ENCODE measurements at regions not wholly inside any gene's neighbourhood (a gene's known extent, or its start where the extent isn't known, plus 50 kb on each side); places are given as distances from the start of the nearest gene placed in this dataset.

- Histone ChIP-seq H3K9ac (replicated peaks in 1 of 4; ENCODE audit: extremely low read depth in 1 of 4, low read depth in 3 of 4, low read length in 3 of 4) (no peak overlapping the region), H4K8ac (ENCODE audit: extremely low read depth, insufficient read depth, low read length) (no peak overlapping the region), H4K91ac (replicated peaks; ENCODE audit: insufficient read length, low read length) (no peak overlapping the region), H3K79me2 (ENCODE audit: control insufficient read depth in 1 of 2, insufficient read depth in 2 of 2, low read length in 2 of 2) (no peaks in the 10 kb centered on the region), H4K20me1 (replicated peaks in 1 of 2; ENCODE audit: control insufficient read depth in 1 of 2, insufficient read depth in 2 of 2, low read length in 2 of 2) (no peaks in the 10 kb centered on the region), H2BK120ac (replicated peaks; ENCODE audit: low read depth, low read length) (no peak overlapping the region), H3K23me2 (ENCODE audit: low read depth, low read length) (0 out of 2 replicates have a peak, but pooled peaks cover 2% of the 10 kb centered on the region), H2AK5ac (ENCODE audit: low read depth, low read length) (no peak overlapping the region; the same call in 1 of the 2 replicates), H3K56ac (replicated peaks; ENCODE audit: insufficient read length, low read depth, low read length) (no peak overlapping the region), H3K79me1 (ENCODE audit: low read depth, low read length) (no peaks in the 10 kb centered on the region), H3K36me3 (ENCODE audit: control insufficient read depth in 2 of 4, insufficient read depth in 4 of 4, low read length in 3 of 4) (no peaks in the 10 kb centered on the region), H3K4me3 (ENCODE audit: extremely low read depth in 1 of 4, insufficient read depth in 2 of 4, low read depth in 3 of 4, low read length in 4 of 4) (peak overlapping the region in 1 of 4 experiments; percentile 4; a peak in 1 of 8 replicates), H3K9me3 (ENCODE audit: insufficient read depth in 2 of 2, low read depth in 1 of 2, low read length in 1 of 2) (no peaks in the 10 kb centered on the region), H2BK15ac (ENCODE audit: low read length) (no peak overlapping the region), H2BK20ac (ENCODE audit: low read length) (no peak overlapping the region), H3K27me3 (replicated peaks in 1 of 4; ENCODE audit: control insufficient read depth in 3 of 4, extremely low read depth in 1 of 4, insufficient read depth in 3 of 4, low read length in 3 of 4) (no peaks in the 10 kb centered on the region; a peak in 1 of 7 replicates), H2BK12ac (ENCODE audit: low read depth, low read length) (no peak overlapping the region), H3K14ac (ENCODE audit: insufficient read length) (no peak overlapping the region), H3K23ac (ENCODE audit: insufficient read length) (no peak overlapping the region), H3K4me1 (replicated peaks in 1 of 4; ENCODE audit: control insufficient read depth in 3 of 4, insufficient read depth in 4 of 4, low read length in 3 of 4) (peaks cover 0 to 9% (median 7%) of the 10 kb centered on the region in 4 experiments; a peak in 4 of 7 replicates), H3K4ac (replicated peaks; ENCODE audit: insufficient read length, low read depth, low read length) (no peak overlapping the region), H4K5ac (ENCODE audit: insufficient read length, low read depth, low read length) (no peak overlapping the region), H3K18ac (ENCODE audit: extremely low read depth, low read length) (peak overlapping the region; percentile 15; the same call in 1 of the 2 replicates), H3K27ac (ENCODE audit: low read depth, low read length) (no peak overlapping the region), H3K4me2 (ENCODE audit: insufficient read depth in 1 of 2, low read depth in 2 of 2, low read length in 2 of 2) (peak overlapping the region in 1 of 2 experiments; percentile 41; a peak in 1 of 4 replicates), H2BK5ac (ENCODE audit: low read depth, low read length) (peak overlapping the region; percentile 61; the same call in 1 of the 2 replicates), H2AFZ (ENCODE audit: low read length) (no peak overlapping the region)
- FAIRE-seq (no peak), DNase-seq (ENCODE audit: low read depth in 1 of 2, low spot score in 2 of 2) (no peak)
- ChIA-PET CTCF (ENCODE audit: partially characterized antibody) (no interaction called here), POLR2A (ENCODE audit: partially characterized antibody) (no interaction called here)
- TF ChIP-seq FOSL1 (IDR thresholded peaks at IDR 0.05; ENCODE audit: insufficient read depth, low read depth, low read length) (no peak), JUN (IDR thresholded peaks at IDR 0.05; ENCODE audit: low read depth, low read length) (no peak), RAD21 (IDR thresholded peaks at IDR 0.05 in 1 of 2, conservative IDR thresholded peaks at IDR 0.05 in 1 of 2; ENCODE audit: low read depth in 2 of 2, low read length in 2 of 2) (no peak), CREB1 (IDR thresholded peaks at IDR 0.05) (no peak), EZH2 (IDR thresholded peaks at IDR 0.05; ENCODE audit: low read depth, low read length, severe bottlenecking) (no peak), SP2 (IDR thresholded peaks at IDR 0.05; ENCODE audit: low read length) (no peak), ASH2L (IDR thresholded peaks at IDR 0.05; ENCODE audit: low read length) (no peak), KDM5A (IDR thresholded peaks at IDR 0.05; ENCODE audit: low read length) (no peak), EGR1 (IDR thresholded peaks at IDR 0.05; ENCODE audit: borderline replicate concordance, low read depth, low read length) (no peak), SP1 (IDR thresholded peaks at IDR 0.05; ENCODE audit: low read depth, low read length) (no peak), NANOG (IDR thresholded peaks at IDR 0.05; ENCODE audit: insufficient read depth, low read depth, low read length, poor library complexity, severe bottlenecking) (no peak)
- 72% methylated on average over 3 of the region's 3 CpGs; no CpG with 5 or more reads in 1 of the 2 experiments for WGBS, 2 experiments (ENCODE audit: extremely low coverage in 1 of 2, insufficient coverage in 1 of 2, insufficient read length in 1 of 2, insufficient replicate concordance in 2 of 2, low coverage in 1 of 2, low lambda C conversion rate in 2 of 2, missing lambda C conversion rate in 1 of 2)
Observed at GRCh38 chr10:94213980-94214379, 148.8 kb downstream of the NOC3L start.

All from H1 (cell line).